Erythroblast (primary cell): ENCODE measurements at regions not wholly inside any gene's neighbourhood (a gene's known extent, or its start where the extent isn't known, plus 50 kb on each side); places are given as distances from the start of the nearest gene placed in this dataset.

Experiments used
- GATA1 ChIP-seq: IDR thresholded peaks from 2 replicates; pipeline ENCODE4 v1.6.1; 2011; ENCODE audit warnings: low read depth, mild to moderate bottlenecking, control low read depth, low read length, moderate library complexity
- POLR2A ChIP-seq: IDR thresholded peaks from 2 replicates; pipeline ENCODE4 v1.6.1; 2011; ENCODE audit warnings: mild to moderate bottlenecking, low read length

- no peak for TF ChIP-seq POLR2A
- TF ChIP-seq GATA1: no peak
Observed at GRCh38 chr2:223545830-223546229, 56.3 kb downstream of the SCG2 start.
